ENCODE measurements at regions not wholly inside any gene's neighbourhood (a gene's known extent, or its start where the extent isn't known, plus 50 kb on each side); places are given as distances from the start of the nearest gene placed in this dataset.

DNA sequence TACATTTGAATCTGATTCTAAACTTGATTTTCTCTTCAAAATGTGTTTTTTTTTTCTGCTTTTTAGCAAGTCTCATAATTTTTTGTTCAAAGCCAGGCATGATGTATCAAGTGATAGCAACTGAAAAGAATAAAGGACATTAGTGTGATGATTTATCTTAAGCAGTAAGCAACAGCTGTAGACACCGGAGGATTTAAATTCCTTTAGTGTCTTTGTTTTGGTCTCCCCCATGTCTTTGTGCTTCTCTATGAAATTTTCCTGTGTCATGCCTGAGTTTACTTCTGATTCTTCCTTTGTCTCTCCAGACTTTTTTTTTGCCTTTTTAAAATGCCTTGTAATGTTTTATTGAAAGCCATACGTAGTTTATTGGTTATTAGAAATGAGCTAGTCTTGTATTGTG is 934.2 kb upstream of the RAG2 start:
- Mint-ChIP-seq H3K27me3 (no peaks in the 10 kb centered on the region), H3K4me1 (ENCODE audit: low read depth) (no peaks in the 10 kb centered on the region), H3K9me3 (peaks cover 7% of the 10 kb centered on the region), H3K27ac (no peak overlapping the region), H3K4me3 (no peak overlapping the region), H3K36me3 (ENCODE audit: low read depth) (no peaks in the 10 kb centered on the region)

DNA sequence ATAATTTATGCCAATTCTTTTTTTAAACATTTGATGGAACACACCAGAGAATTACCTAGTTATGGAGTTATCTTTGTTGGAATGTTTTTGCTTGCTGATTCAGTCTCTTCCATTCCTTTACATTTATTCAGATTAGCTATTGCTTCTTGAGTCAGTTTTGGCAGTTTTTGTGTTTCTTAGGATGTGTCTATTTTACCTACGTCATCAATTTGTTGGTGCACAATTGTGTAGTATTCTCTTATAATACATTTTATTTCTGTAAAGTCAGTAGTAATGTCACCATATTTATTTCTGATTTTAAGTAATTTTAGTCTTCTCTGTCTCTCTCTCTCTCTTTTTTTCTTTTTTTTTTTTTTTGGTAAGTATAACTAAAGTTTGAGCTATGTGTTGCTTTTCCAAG is 929.5 kb upstream of the RAG2 start:
- no peak overlapping the region for H3K4me3 Mint-ChIP-seq
- no peak overlapping the region for H3K27ac Mint-ChIP-seq
- H3K36me3 Mint-ChIP-seq (ENCODE audit: low read depth), result no peaks in the 10 kb centered on the region
- no peaks in the 10 kb centered on the region for H3K27me3 Mint-ChIP-seq
- H3K9me3 Mint-ChIP-seq, result peaks cover 11% of the 10 kb centered on the region
- H3K4me1 Mint-ChIP-seq (ENCODE audit: low read depth), result no peaks in the 10 kb centered on the region

DNA sequence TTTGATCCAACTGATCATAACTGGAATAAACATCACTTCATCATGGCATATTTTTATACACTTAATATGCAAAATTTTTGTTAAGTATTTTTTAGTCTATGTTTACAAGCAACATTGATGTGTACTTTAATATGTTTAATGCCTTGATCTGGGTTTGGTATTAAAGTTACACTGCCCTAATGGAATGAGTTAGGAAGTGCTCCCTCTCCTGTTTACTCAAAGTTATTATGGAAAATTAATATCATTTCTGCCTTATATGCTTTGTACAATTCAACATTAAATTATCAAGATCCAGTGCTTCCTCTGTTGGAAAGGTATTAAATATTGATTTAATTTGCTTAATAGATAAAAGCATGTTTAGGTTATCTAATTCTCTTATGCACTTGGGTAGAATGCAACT is 927.3 kb upstream of the RAG2 start:
- no peaks in the 10 kb centered on the region for H3K27me3 Mint-ChIP-seq
- peaks cover 20% of the 10 kb centered on the region for H3K9me3 Mint-ChIP-seq
- H3K36me3 Mint-ChIP-seq (ENCODE audit: low read depth), result no peaks in the 10 kb centered on the region
- H3K27ac Mint-ChIP-seq, result no peak overlapping the region
- H3K4me1 Mint-ChIP-seq (ENCODE audit: low read depth), result no peaks in the 10 kb centered on the region
- no peak overlapping the region for H3K4me3 Mint-ChIP-seq

DNA sequence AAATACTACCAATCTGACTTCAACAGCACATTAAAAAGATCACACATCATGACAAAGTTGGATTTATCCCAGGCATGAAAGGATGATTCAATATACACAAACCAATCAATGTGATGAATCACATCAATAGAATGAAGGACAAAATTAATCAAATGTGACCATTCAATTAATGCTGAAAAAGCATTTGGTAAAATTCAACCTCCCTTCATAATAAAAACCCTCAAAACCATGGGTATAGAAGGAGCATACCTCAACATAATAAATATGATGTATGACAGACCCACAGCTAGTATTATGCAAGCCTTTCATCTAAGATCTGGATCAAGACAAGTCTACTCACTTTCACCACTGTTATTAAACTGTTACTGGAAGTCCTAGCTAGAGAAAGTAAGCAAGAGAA is 921.7 kb upstream of the RAG2 start:
- Mint-ChIP-seq H3K9me3 (peaks cover 10% of the 10 kb centered on the region), H3K4me3 (no peak overlapping the region), H3K27ac (no peak overlapping the region), H3K36me3 (ENCODE audit: low read depth) (no peaks in the 10 kb centered on the region), H3K4me1 (ENCODE audit: low read depth) (no peaks in the 10 kb centered on the region), H3K27me3 (no peaks in the 10 kb centered on the region)

DNA sequence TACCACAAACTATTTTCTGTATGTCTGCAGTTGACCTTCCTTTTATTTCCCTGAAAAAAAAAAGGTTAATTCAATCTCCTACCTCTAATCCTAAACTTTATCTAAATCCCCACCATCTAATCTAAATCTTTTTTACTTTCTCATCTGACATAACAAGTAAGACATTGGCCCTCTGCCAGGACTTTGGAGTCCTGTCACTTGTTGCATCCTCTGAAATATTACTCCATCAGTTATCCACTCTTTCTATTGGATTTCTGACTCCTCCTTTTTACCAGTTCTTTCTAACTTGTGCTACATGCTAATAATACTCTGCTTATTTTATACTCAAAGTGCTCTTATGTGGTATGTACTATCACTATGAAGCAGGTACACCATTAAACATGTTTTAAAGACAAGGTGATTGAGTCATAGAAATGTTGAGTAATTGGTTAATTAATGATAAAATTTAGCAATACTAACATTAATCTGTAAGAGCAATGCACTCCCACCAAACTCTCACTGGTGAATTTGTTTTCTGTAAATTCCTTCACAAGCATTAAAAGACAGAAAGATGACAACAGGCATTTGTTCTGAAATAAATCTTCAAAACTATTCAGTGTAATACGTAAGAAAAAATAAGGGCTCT is 914.2 kb upstream of the RAG2 start:
- Mint-ChIP-seq H3K27me3 (no peaks in the 10 kb centered on the region), H3K4me1 (ENCODE audit: low read depth) (no peaks in the 10 kb centered on the region), H3K36me3 (ENCODE audit: low read depth) (no peaks in the 10 kb centered on the region), H3K4me3 (no peak overlapping the region), H3K9me3 (no peaks in the 10 kb centered on the region), H3K27ac (no peak overlapping the region)

DNA sequence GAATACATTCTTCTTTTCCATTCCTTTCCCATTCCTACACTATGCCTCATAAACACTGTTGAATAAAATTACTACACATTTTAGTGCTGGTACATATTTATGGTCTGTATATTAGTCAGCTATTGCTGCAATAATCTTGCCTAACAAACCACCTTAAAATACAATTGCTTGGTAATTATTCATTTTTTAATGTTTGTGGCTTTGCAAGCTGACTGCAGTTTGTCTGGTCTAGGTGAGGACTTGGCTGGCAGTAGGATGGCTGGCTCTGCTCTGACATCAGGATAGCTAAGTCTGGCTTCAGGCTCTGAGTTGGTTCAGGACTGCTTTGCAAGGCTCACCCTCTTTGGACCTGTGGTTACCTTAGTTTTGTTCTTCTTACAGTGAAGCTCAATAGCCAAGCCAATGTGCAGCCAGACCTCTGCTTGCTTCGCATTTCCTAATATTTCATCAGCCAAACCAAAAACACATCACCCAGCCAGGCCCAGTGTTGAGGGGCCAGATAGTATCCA is 913.4 kb upstream of the RAG2 start:
- peaks cover 2% of the 10 kb centered on the region for H3K9me3 Mint-ChIP-seq
- H3K27me3 Mint-ChIP-seq, result no peaks in the 10 kb centered on the region
- no peaks in the 10 kb centered on the region for H3K4me1 Mint-ChIP-seq (ENCODE audit: low read depth)
- no peaks in the 10 kb centered on the region for H3K36me3 Mint-ChIP-seq (ENCODE audit: low read depth)
- no peak overlapping the region for H3K4me3 Mint-ChIP-seq
- H3K27ac Mint-ChIP-seq, result no peak overlapping the region

DNA sequence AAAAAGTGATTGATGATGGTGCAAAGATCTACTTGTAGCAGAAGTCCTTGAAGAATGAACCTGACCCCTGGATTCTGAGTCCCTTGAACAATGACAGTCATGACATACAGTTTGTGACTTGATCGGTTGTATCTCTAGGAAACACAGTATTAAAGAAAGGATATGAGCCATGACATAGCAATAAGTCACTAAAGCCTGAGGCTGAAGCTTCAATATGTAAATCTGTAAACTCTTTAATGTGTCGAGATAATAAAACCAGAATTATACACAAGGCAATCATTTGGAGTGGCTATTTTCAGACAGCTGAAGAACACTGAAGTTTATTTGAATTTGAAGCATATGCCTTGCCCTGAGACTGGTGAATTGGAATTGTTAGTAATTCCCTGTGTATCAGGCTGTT is 911.5 kb upstream of the RAG2 start:
- H3K4me1 Mint-ChIP-seq (ENCODE audit: low read depth), result no peaks in the 10 kb centered on the region
- no peak overlapping the region for H3K27ac Mint-ChIP-seq
- H3K36me3 Mint-ChIP-seq (ENCODE audit: low read depth), result no peaks in the 10 kb centered on the region
- peaks cover 7% of the 10 kb centered on the region for H3K9me3 Mint-ChIP-seq
- no peak overlapping the region for H3K4me3 Mint-ChIP-seq
- no peaks in the 10 kb centered on the region for H3K27me3 Mint-ChIP-seq

DNA sequence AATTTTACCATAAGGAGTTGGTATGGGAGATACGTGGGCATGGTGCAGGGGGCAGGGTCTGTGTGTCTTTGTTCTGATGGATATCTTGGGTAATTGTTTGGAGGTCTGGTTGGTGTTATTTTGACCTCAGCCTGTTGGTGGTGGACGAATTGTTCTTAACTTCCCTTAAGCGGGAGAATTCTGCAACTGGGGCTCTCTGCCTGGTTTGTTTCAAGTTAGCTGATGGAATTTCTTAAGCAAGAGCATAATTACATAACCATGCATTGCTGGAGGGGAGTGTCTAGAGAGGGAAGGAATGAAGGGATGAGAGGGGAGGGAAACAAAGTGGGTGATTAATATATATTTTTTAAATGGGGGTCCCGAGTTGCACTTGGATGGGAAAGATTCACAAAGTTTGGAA is 908.5 kb upstream of the RAG2 start:
- Mint-ChIP-seq H3K27me3 (no peaks in the 10 kb centered on the region), H3K4me3 (no peak overlapping the region), H3K9me3 (peaks cover 18% of the 10 kb centered on the region), H3K27ac (no peak overlapping the region), H3K36me3 (ENCODE audit: low read depth) (no peaks in the 10 kb centered on the region), H3K4me1 (ENCODE audit: low read depth) (peaks cover 17% of the 10 kb centered on the region)

DNA sequence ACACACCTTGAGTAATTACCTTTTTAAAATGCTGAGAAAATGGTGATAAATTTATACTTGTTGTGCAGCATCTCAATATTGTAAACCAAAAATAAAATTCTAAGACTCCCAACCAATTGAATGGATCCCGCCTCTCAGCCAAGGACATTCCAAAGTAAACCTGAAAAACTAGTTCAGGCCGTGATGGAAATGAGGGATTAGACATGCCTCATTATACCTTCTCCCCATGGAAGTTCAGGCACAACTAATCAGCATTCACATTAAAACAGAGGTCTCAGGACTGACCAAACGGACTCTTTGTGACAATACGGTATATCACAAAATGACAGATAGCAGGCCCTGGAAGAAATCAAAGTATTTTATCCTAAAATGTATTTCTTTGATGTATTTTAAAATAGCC is 907.4 kb upstream of the RAG2 start:
- H3K27me3 Mint-ChIP-seq, result no peaks in the 10 kb centered on the region
- H3K9me3 Mint-ChIP-seq, result peaks cover 18% of the 10 kb centered on the region
- H3K27ac Mint-ChIP-seq, result no peak overlapping the region
- peaks cover 17% of the 10 kb centered on the region for H3K4me1 Mint-ChIP-seq (ENCODE audit: low read depth)
- H3K36me3 Mint-ChIP-seq (ENCODE audit: low read depth), result no peaks in the 10 kb centered on the region
- no peak overlapping the region for H3K4me3 Mint-ChIP-seq

DNA sequence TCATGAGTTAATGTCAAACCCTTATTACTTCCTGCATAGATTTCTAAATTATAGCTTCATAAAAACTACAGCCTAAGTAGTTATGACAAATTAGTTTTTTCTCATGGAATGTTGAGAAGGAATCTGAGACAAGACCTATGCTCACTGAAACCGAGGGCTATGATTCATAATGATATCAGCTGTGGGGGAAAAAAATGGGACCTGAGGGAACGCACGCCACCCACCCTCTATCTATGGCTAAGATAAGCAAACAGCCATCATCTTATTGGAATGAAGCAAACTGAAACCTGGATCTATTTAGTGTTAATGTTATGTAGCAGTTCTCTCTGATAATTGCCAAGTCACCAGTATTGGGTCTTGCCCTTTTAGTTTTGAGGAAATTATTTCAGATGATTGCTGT is 906.9 kb upstream of the RAG2 start:
- Mint-ChIP-seq H3K9me3 (peaks cover 18% of the 10 kb centered on the region), H3K4me1 (ENCODE audit: low read depth) (peaks cover 17% of the 10 kb centered on the region), H3K4me3 (no peak overlapping the region), H3K27ac (no peak overlapping the region), H3K36me3 (ENCODE audit: low read depth) (no peaks in the 10 kb centered on the region), H3K27me3 (no peaks in the 10 kb centered on the region)

DNA sequence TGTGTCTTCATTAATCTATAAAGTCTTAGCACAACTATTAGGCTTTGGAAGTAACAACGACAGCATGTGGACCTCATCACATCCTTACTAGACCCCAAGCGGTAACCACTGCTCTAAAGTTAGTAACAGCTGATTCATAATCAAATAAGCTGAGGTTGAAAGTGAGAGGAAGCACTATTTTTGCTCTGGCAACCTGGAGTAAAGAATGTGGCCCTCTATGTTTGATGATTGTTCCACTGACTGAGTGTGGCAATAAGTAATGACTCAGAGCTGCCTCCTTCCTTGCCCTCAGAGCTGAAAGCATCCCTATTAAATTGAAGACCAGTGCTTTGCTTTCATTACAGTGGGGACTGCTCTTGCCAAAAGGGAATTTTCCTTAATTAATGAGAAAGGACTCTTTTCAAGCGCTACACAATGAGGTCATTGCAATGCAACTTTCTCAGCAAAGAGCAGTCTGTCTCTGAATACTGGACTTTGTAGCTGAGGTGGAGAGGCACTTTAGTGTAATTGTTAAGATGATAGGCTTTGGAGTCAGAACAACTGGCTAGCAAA is 906.1 kb upstream of the RAG2 start:
- no peaks in the 10 kb centered on the region for H3K27me3 Mint-ChIP-seq
- H3K4me1 Mint-ChIP-seq (ENCODE audit: low read depth), result peaks cover 17% of the 10 kb centered on the region
- peak overlapping the region; percentile 66 for H3K27ac Mint-ChIP-seq
- H3K4me3 Mint-ChIP-seq, result peak overlapping the region; percentile 14
- H3K9me3 Mint-ChIP-seq, result peaks cover 18% of the 10 kb centered on the region
- no peaks in the 10 kb centered on the region for H3K36me3 Mint-ChIP-seq (ENCODE audit: low read depth)

DNA sequence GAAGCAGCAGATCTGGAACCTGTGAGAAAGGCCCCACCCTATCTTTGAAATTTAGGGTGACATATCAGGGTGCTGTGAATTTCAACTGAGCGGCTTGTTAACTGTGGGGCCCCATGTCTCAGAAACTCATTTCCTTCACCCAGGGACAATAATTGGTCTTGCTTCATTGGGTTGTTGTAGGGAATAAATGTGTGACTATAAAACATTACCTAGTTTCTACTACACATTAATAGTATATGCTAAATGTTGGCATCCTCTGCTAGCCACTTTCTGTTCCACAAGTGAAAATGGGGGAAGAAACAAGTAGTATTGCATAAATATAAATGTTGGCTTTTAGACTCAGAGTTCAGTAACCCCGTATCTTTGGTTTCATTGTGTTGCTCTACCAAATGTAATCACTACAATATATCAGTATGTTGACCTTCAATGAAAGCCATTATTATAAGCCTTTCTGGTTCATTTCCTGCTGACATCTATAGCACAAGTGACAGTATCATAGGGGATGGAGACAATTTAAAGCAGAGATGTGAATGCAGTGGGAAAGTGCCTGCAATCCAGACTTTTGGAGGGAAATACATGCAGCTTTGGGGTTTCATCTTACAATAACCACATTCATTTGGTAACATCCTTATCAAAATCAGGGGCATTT is 905.5 kb upstream of the RAG2 start:
- Mint-ChIP-seq H3K36me3 (ENCODE audit: low read depth) (no peaks in the 10 kb centered on the region), H3K4me3 (peak overlapping the region; percentile 14), H3K27ac (peak overlapping the region; percentile 66)

DNA sequence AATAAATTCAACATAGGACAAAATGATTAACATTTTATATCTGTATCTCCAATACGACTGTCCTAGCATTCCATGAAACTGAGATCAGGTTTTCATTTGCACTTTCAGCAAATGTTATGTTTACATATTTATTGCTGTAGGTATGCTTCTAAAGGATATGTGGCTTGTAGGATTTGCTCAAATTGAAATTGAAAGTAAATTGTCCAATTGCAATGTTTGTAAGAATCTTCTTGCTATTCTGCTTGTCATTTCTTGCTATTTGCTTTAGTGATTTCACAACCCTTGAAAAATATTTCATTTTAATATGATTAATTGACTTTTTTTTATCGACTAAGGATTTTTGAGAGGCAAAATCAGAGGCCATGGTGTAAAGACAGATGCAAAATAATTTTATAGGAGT is 904.2 kb upstream of the RAG2 start:
- peaks cover 17% of the 10 kb centered on the region for H3K4me1 Mint-ChIP-seq (ENCODE audit: low read depth)
- H3K9me3 Mint-ChIP-seq, result peaks cover 18% of the 10 kb centered on the region
- no peak overlapping the region for H3K4me3 Mint-ChIP-seq
- peak overlapping the region; percentile 57 for H3K27ac Mint-ChIP-seq
- no peaks in the 10 kb centered on the region for H3K27me3 Mint-ChIP-seq
- no peaks in the 10 kb centered on the region for H3K36me3 Mint-ChIP-seq (ENCODE audit: low read depth)

More for the DNA sequence above, 905.5 kb upstream of the RAG2 start:
- Mint-ChIP-seq H3K9me3 (peaks cover 18% of the 10 kb centered on the region), H3K4me1 (ENCODE audit: low read depth) (peaks cover 17% of the 10 kb centered on the region), H3K27me3 (no peaks in the 10 kb centered on the region)

DNA sequence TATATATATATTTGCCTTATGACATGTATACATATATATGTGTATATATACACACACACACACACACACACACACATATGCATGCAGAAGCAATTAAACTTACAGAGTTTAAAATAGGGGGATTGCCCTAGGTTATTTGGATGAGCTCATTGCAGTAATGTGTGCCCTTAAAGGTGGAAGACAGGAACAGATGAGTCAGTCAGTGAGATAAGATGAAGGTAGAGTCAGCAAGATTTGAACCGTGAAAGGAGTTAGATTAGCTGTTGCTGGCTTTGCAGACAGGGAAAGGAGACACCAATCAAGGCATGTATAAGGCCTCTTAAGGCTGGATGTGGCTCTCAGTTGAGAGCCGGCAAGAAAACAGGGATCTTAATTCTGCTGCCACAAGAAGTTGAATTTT is 902.4 kb upstream of the RAG2 start:
- peaks cover 17% of the 10 kb centered on the region for H3K9me3 Mint-ChIP-seq
- H3K4me1 Mint-ChIP-seq (ENCODE audit: low read depth), result peaks cover 17% of the 10 kb centered on the region
- H3K4me3 Mint-ChIP-seq, result no peak overlapping the region
- no peaks in the 10 kb centered on the region for H3K27me3 Mint-ChIP-seq
- H3K36me3 Mint-ChIP-seq (ENCODE audit: low read depth), result no peaks in the 10 kb centered on the region
- no peak overlapping the region for H3K27ac Mint-ChIP-seq

DNA sequence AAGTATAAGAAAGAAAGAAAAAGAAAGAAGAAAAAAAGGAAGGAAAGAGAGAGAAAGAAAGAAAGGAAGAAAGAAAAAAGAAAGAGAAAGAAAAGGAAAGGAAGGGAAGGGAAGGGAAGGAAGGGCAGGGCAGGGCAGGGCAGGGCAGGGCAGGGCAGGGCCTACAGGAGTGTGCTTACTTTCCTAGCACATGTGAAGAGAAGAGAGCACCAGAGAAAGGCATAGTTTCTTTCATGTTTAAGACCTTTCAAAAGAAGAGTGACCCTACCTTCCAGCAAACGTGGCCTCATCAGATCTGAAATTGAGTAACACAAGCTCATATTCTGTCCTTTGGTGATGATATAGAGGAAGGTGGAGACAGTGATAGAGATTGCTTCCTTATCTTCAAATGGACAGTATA is 899.3 kb upstream of the RAG2 start:
- Mint-ChIP-seq H3K27me3 (no peaks in the 10 kb centered on the region), H3K9me3 (peaks cover 10% of the 10 kb centered on the region), H3K36me3 (ENCODE audit: low read depth) (no peaks in the 10 kb centered on the region), H3K27ac (no peak overlapping the region), H3K4me1 (ENCODE audit: low read depth) (peaks cover 1% of the 10 kb centered on the region), H3K4me3 (no peak overlapping the region)

DNA sequence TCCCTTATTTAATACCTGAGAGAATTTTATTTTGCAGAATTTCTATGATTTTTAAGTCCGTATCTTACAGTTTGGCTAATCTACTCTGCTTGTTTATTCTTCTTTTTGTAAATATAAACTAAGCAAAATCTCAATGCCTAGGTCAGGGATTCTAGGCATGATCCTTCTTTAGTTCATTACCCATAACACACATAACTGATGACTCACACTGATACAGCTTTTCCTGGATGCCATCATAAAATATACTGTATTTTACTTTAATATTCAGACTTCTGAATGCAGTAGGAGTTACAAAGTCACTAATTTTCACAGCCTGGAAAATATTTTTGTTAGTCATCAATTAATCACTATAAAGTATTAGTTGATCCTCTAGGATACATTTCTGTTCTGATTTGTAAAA is 898.2 kb upstream of the RAG2 start:
- Mint-ChIP-seq H3K4me3 (no peak overlapping the region), H3K36me3 (ENCODE audit: low read depth) (no peaks in the 10 kb centered on the region), H3K9me3 (peaks cover 10% of the 10 kb centered on the region), H3K27ac (no peak overlapping the region), H3K4me1 (ENCODE audit: low read depth) (no peaks in the 10 kb centered on the region), H3K27me3 (no peaks in the 10 kb centered on the region)
